Mucosa of gallbladder (tissue), 1 donor: ENCODE measurements at regions not wholly inside any gene's neighbourhood (a gene's known extent, or its start where the extent isn't known, plus 50 kb on each side); places are given as distances from the start of the nearest gene placed in this dataset.
"Not testable (repeated sequence)": the region's sequence is repeated elsewhere in the genome, so short reads cannot be mapped to it uniquely, and the experiment has no call there.

Experiments
- DNase-seq: peaks from one replicate; pipeline ENCODE4 v3.0.0-alpha.2; 2020; ENCODE audit warnings: low spot score
- donor health status: DM: no; HTN: no; CAD: no.

DNA sequence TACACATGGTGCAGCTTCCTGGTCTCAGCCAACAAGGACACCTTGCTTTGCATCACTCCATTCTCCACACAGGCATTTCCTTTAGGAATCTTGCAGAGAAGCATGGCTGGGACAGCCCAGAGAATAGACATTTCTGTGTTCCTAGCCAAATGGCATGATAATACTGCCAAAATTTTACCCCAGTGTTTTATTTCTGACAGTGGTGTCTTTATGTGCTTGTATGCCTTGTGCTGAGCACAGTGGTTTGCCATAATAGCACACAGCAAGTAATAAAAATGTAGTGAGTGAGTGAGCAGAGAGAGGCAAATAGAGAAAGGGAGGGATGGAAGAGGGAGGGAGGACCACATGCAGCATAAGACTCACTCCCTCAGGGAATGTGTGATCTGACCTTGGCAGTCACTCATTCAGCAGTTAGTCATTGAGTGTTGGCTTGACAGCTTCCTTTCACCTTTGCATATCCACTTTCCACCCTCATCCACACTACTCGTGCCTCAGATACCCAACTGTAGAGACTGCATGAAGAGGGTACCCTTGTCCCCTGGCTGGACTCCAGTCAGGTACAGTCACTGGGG, 212.8 kb upstream of the CCDC196 start:
- DNase-seq, result no peak

DNA sequence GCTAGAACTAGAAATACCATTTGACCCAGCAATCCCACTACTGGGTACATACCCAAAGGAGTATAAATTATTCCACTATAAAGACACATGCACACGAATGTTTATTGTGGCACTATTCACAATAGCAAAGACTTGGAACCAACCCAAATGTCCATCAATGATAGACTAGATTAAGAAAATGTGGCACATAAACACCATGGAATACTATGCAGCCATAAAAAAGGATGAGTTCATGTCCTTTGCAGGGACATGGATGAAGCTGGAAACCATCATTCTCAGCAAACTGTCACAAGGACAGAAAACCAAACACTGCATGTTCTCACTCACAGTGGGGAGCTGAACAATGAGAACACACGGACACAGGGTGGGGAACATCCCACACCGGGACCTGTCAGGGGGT, 207.8 kb upstream of the CCDC196 start:
- not testable (repeated sequence) for DNase-seq

DNA sequence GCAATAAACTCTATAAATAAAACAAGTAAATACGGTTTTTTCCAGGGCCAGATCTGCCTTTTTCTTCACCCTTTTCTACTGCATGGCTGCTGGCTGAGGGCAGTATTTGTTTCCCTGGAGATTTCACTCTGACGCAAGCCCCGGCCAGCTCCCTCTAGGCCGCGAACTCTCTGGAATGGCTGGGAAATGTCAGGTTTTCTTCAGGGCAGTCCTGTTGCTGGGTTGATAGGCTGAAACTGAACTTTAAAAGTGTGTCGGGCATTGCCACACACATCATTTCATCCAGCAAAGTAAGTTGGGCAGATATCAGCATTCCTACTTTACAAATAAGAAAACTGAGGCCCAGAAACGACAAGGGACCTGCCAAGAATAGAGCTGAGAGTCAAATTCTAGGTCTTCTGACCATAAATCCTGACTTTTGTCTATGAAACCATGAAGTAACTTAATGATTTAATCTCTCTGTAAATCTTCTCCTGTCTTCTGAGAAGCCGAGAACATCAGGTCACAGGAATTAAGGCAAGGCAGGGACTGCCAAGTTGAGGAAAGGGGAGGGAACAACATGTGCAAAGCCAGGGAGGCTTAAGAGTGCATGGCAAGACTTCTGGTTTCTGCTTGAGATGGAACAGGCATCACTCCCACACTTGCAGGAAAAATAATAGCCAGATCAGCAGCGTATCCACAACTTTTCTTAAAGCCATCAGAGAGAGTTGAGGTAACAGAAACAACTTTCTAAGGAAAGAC, 205.0 kb upstream of the CCDC196 start:
- DNase-seq, result peak; percentile 61

DNA sequence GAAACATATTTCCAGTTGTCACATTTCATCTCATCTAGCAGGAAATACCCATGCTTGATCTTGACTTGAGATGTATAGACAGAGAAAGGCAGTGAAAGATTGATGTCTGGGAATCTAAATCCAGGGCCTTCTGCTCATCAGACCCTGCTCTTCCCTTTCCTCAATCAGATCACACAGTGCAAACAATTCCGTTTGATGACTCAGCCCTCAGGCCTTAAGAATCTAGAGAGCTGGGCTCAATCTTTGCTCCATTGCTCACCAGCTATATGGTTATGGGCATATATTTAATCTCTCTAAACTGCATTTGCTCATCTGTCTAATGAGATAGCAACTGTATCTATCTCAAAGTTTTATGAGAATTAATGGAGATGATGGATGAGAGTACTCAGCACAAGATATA, 201.8 kb upstream of the CCDC196 start:
- DNase-seq, result no peak

DNA sequence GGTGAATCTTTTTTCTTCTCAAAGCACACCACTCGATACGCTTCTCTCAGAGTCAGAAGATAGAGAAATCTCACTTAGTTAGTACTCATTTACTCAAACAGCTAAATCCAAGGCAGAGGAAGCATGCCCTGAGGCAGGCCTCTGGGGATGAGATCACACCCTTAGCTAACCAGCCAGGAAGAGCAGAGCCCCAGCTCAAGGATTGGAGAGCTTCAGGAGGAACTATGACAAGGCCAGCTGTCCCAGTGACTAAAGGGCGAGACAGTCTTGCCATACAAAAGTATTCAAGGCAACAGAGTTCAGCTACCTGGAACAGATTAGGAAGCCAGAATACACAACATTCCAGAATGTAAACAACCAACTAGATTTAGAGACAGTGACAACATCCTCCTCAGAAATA, 197.7 kb upstream of the CCDC196 start:
- no peak for DNase-seq

DNA sequence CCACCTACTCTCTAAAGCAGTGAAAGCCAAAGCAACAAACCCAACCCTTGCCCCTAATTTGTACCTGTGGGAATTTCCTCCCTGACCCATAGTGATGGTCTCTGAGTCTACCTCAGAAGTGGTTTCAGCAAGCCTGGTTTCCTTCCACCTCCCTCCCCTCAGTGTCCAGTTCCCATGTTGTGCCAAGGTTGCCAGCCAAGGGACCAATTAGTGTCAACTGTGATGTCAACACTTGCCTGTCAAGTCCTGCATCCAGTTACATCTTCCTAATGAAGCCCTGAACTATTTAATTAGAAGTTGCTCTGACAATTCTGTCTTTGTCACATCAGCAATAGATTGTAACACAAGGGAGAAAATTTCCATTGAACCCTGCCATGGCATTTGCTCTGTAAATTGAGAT, 194.4 kb upstream of the CCDC196 start:
- DNase-seq, result no peak

DNA sequence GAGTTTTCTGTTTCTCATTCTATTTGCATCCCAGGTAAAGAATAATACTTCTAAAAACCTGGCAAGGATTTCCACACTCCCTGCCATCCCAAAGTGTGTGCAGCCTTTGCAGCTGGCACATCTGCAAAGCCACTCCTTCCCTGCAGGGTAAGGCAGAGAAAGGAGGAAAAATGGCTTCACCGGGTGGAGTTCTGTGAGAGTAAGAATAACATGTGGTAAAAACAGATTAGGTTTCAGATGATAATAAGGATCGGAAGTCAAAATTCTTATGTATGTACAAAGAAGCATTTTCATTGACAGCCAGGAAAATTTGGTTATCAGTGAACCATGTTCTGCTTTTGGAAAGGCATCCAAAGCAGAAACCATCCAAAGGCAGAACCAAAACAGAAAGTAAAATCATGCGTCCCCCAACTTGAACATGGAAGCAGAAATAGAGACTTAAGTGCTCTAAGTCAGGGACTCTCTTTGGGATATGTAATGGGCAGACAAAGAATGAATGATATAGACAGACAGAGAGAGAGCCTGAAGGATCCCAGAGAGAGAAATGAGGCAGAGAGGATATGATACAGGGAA, 192.6 kb upstream of the CCDC196 start:
- no peak for DNase-seq

DNA sequence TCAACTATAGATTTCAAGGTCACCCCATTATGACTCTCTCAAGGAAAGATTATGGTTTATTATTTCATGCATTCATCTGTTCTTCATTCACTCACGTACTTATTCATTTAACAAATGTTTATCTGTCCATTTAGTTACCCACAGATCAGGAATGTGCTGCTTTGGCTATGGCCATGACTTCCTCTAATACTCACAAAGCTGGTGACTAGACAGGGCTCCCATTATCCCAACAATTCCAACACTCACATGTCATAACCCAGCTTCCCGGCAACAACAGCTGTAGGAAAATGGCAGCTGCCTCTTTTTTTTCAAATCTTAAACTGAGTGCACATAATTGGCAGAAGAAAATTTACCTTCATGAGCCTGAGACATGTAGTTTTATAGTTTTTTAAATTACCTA, 190.8 kb upstream of the CCDC196 start:
- DNase-seq, result no peak

DNA sequence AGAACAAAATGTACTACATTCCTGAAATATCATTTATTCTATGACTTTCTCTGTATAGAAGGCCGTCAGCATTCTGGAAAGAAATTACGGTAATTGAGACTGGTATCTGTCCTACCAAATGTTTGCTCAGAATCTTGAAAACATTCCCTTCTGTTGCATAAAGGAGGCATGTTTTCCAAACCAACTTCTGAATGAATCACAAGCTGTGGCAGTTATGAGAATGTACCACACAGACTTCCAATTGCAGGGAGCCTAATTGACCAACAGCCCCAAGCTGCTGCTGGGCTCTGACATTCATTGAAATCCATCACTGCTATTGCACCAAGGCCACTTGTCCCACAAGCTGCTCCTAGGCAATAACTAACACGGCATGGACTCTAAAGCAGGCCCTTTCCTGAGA, 185.3 kb upstream of the CCDC196 start:
- DNase-seq, result no peak

DNA sequence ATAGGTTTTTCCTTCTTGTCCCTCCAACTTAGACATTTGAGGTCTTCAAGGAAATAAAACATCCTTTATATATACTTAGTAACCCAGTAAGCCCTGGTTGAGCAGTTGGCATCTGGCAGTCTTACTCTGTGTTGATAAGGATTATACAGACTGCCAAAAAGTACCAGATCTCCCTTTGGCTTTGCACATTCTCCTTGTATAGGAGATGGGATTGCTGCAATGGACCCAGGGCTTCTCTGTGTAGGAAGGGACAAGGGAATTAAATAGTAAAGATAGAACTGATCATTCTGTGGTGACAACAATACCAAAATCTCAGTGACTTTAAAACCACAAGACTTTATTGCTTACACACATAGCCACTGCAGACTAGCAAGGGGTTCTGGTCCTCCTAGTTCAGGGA, 180.1 kb upstream of the CCDC196 start:
- no peak for DNase-seq

DNA sequence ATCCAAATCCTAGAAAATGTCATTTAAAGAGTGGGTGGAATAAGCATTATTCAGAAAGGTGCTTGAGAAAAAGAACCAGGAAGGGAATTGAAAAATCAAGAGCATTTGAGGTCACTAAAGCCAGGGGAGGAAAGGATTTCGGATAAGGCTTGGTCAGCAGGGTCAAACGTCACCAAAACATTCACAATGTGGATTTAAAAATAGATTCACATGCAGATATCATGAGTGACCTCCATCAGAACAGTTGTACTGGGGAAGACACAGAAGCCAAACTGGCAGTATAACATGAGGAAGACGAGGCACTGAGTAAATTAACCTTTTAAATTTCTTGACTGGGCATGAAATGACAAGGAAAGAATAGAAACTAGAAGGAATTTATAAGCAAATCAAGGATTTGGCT, 175.1 kb upstream of the CCDC196 start:
- DNase-seq, result no peak

DNA sequence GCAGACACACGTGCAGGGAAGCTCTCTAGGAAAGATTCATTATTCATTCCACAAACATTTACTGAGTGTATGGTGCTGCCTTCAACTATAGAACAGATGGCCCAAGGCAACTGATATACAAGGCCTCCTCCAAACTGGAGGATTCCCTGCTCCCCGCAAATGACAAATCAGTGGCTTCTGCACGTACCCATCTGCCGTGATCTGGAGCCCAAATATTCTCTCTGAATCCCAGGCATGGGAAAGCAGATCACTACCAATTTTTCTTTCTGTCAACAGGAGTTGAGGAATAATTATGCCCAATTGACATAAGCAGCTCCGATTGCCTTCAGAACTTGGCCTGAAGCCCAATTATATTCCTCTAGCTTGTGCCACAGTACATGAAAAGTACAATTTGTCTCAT, 174.2 kb upstream of the CCDC196 start:
- DNase-seq, result no peak

DNA sequence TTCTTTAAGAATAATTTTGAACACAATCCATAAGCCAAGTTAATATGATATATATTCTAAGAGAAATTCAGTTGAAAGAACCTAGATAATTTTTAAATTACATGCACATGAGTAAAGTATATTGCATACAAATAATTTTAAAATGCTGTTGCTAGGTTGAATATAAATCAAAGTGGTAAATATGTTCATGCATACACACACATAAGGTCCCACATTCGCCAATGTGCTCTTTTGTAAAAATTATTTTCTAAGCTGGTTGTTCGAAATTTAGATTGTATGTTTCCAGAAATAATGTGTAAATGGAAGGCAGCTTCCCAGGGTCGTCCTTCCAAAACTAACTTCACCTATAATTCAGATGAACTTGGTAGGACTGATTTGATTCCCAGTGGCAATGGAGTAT, 173.7 kb upstream of the CCDC196 start:
- DNase-seq, result no peak

DNA sequence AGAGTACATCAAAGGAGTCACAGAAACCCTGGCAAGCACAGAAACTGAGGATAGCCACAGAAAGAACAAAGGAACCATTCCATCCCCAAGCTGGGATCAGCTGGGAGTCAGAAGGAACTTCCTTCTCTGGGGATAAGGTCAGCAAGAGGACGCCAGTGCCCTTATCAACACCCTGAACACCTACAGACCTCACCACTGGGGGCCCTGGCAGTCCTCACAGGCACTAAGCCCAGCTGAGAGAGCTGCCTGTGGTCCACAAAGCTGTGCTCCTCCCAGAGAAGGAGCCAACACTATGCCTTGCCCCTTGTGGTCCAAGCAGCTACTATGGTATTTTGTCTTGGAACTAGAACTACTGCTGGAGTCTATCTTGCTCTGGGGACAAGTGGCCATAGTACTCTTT, 171.1 kb upstream of the CCDC196 start:
- DNase-seq, result no peak

DNA sequence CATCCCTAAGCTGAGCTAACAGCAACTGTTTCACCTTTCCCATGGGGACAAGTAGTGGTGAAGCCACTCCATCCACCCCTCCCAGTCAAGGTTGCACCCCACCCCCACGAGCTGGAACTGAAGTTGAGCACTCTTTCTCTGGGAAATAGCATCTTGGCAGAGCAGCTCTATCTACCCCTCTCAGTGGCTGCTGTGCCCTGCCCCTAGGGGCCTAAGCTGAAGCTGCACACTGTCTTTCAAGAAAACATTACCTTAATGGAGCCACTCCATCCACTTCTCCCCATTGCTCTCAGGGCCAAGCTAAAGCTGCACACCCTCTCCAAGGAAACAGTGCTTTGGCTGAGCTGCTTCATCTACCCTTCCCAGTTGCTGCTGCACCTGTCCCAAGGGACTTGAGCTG, 170.6 kb upstream of the CCDC196 start:
- DNase-seq, result no peak

DNA sequence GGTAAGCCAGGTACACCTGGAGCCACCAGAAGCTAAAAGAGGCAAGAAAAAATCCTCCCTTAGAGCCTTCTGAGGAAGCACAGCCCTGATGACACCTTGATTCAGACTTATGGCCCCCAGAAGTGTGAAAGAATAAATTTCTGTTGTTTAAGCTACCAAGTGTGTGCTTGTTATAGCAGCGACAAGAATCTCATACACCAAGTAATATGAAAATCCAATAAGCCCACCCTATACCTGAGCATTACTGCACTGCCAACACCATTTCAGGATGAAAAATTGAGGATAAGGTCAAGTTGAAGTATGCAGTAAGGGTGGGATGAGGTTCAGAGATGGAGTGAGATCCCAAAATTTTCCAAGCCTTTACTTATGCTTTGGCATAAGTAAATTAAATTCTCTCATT, 163.6 kb upstream of the CCDC196 start:
- DNase-seq, result no peak

DNA sequence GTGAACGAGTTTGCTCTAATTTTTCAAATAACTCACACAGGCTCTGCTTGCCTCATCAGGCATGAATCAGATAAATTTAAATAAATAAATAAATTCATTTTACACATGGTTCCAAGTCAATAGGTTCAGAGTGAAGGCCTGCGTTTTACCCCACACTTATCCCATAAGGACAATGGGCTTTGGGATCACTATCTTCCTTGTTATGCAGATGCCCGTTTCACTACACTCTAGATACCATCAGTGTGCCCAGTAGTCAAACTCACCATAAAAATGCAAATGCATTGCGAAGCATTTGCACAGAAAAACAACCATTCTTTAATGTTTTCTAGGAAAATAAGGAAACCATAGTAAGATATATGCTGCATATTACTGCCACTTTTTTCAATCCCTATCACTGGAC, 155.9 kb upstream of the CCDC196 start:
- no peak for DNase-seq

DNA sequence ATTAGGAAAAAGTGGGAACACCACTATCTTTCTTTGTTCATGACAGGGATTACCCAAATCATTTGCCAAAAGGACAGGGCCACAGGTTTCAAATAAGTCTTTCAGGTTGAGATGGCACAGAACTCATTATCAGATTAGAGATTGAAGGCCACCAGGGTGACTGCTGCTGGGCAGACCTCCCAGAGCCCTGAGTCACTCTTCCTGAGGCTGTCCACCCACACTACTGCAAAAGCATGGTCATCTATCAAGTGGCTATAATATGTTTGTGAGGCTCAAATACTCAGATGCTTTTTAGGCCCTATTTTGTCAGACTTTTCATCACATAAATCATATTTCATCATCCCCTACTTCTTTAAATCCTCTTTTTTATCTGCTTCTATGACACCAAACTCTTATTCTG, 155.3 kb upstream of the CCDC196 start:
- DNase-seq, result no peak

DNA sequence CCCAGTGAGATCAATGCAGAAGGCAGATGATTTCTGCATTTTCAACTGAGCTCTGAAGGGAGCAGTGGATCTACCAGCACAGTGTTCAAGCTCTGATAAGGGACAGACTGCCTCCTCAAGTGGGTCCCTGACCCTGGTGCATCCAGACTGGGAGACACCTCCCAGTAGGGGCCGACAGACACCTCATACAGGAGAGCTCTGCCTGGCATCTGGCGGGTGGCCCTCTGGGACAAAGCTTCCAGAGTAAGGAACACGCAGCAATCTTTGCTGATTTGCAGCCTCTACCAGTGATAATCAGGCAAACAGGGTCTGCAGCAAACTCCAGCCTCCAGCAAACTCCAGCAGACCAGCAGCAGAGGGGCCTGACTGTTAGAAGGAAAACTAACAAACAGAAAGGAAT, 152.9 kb upstream of the CCDC196 start:
- not testable (repeated sequence) for DNase-seq

DNA sequence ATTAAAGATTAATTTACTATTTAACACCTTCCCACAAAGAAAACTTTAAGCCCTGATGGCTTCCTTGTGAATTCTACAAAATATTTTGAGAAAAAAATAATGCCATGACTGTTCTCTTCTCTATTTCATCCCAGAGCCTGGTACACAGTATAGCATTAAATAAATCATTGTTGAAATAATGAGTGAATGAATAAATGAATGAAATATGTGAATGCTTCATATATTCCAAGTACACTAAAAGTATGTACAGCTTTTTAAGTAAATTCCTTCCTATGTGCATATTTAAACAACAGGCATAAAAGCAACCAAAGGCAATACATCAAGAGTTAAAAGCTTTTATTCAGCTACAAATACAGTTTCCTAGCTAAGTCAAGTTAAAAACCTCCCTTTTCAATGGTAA, 144.9 kb upstream of the CCDC196 start:
- no peak for DNase-seq

DNA sequence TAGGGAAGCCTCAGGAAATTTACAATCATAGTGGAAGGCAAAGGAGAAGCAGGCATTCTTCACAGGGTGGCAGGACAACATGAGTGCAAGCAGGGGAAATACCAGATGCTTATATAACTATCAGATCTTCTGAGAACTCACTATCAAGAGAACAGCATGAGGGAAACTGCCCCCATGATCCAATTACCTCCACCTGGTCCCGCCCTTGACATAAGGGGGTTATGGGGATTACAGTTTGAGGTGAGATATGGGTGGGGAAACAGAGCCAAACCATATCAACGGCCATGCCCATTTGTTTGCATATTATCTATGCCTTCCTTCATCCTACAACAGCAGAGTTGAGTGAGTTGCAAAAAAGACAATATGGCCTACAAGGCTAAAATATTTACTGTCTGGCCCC, 140.2 kb upstream of the CCDC196 start:
- DNase-seq, result no peak

DNA sequence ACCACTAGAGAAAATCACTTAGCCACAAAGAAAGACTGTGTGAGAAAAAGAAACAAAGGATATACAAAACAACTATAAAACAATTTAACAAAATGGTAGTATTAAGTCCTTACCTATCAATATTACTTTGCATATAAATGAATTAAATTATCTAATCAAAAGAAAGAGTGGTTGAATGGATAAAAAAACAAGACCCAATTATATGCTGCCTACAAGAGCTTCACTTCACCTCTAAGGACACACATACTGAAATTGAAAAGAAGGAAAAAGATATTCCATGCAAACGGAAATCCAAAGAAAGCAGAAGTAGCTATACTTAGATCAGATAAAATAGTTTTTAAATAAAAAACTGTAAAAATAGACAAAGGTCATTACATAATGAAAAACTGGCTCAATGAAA, 134.9 kb upstream of the CCDC196 start:
- DNase-seq, result no peak

DNA sequence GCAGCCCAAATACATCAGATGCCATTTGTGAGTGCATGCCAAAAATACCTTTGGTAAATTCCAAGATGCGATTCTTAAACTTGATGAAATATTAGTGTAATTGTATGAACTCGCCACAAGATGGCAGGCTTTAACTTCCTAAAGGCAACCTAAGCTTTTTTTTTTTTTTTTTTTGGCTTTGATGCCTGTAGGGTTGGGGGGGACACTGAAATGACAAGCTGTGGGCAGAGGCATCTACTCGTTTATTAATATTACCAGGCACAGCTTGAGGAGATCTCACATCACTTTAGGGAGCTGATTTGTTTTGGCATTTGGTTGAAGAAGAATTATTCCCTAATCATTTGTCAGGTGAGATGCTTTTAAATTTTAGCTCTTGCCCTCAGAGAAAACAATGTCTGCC, 126.7 kb upstream of the CCDC196 start:
- no peak for DNase-seq
